Smooth muscle cell (in vitro differentiated cells): ENCODE measurements at regions not wholly inside any gene's neighbourhood (a gene's known extent, or its start where the extent isn't known, plus 50 kb on each side); places are given as distances from the start of the nearest gene placed in this dataset.
A peak's percentile ranks its signal among the peaks of the same experiment; 100 is the strongest.

Experiments
- DNase-seq: peaks from one replicate; lab custom pipeline; 2025; ENCODE audit not compliant: unreplicated experiment; lab: John Stamatoyannopoulos, UW
- H2AFZ ChIP-seq: fragments of 200-600 bp; sonication (generic); 2 replicates; pipeline ENCODE4 v1.6.0; 2016; ENCODE audit warnings: antibody characterized with exemption, low read depth, mild to moderate bottlenecking
- H3F3A ChIP-seq: fragments of 200-600 bp; sonication (generic); 2 replicates; pipeline ENCODE4 v1.6.0; 2017; ENCODE audit warnings: antibody characterized with exemption, low read depth
- H3K27ac ChIP-seq: fragments of 200-600 bp; sonication (generic); 2 replicates; pipeline ENCODE4 v1.5.1; 2016; ENCODE audit warnings: low read depth, mild to moderate bottlenecking
- H3K27me3 ChIP-seq: fragments of 200-600 bp; sonication (generic); 2 replicates; pipeline ENCODE4 v1.6.1; 2016; ENCODE audit warnings: low read depth, mild to moderate bottlenecking
- H3K36me3 ChIP-seq: fragments of 200-600 bp; sonication (generic); 2 replicates; pipeline ENCODE4 v1.5.1; 2016; ENCODE audit warnings: low read depth
- H3K4me1 ChIP-seq: fragments of 200-600 bp; sonication (generic); 2 replicates; pipeline ENCODE4 v1.5.1; 2016; ENCODE audit warnings: low read depth
- H3K4me2 ChIP-seq: fragments of 200-600 bp; sonication (generic); 2 replicates; pipeline ENCODE4 v1.6.0; 2016; ENCODE audit warnings: mild to moderate bottlenecking
- H3K4me3 ChIP-seq: fragments of 200-600 bp; sonication (generic); 2 replicates; pipeline ENCODE4 v1.5.1; 2016; ENCODE audit warnings: mild to moderate bottlenecking
- H3K79me2 ChIP-seq: fragments of 200-600 bp; sonication (generic); 2 replicates; pipeline ENCODE4 v1.6.0; 2016; ENCODE audit warnings: low read depth, mild to moderate bottlenecking
- H3K9ac ChIP-seq: fragments of 200-600 bp; sonication (generic); 2 replicates; pipeline ENCODE4 v1.6.0; 2016; ENCODE audit warnings: low read depth
- H3K9me3 ChIP-seq: fragments of 200-600 bp; sonication (generic); replicated peaks from 2 replicates; pipeline ENCODE4 v1.5.1; 2016; ENCODE audit warnings: low read depth
- H4K20me1 ChIP-seq: fragments of 200-600 bp; sonication (generic); 2 replicates; pipeline ENCODE4 v1.6.0; 2016; ENCODE audit warnings: low read depth
- WGBS: methylation state at CpG from one replicate; pipeline ENCODE4 v1.1.7; 2016; ENCODE audit warnings: low lambda C conversion rate; 5-methylcytosine and 5-hydroxymethylcytosine counted together
- TF ChIP-seq, protein P1 (sequence below): fragments of 200-600 bp; sonication (generic); IDR thresholded peaks from 2 replicates; pipeline ENCODE4 v1.5.1; 2017; ENCODE audit warnings: borderline replicate concordance, mild to moderate bottlenecking, antibody characterized with exemption; ENCODE audit not compliant: insufficient read depth, poor library complexity, severe bottlenecking

DNA sequence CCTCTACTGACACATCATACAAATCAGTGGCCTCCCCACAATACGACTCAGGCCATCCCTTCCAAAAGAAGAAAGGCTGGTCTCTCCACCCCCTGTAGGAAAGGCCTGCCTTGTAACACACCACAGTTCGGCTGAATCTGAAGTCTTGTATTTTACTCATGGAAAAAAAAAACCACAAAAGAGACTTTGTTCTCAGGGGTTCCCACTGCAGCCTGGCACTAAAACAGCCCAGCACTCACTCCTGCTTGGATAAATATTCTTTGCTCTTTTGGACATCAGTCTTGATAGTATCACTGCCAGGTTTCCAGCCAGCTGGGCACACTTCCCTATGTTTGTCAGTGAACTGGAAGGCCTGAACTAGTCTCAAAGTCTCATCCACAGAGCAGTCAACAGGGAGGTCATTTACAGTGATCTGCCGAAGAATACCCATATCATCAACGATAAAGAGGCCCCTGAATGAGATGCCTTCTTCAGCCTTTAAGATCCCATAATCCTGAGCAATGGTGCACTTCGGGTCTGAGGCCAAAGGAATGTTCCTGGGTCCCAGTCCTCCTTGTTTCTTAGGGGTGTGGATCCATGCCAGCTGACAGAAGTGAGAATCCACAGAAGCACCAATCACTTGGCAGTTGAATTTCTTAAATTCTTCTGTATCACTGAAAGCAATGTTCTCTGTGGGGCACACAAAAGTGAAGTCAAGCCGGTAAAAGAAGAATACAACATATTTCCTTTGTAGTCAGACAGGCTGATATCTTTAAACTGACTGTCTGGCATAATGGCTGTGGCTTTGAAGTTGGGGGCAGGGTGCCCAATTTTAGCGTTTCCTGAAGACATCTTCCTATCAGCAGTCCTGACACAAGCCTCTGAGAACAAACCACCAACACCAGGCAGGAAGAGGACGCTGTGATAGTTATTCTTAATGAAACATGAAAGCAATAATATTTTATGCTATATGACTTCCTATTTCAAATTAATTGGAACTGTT lies 198.1 kb downstream of the LURAP1L start:
- TF ChIP-seq, protein P1, sequence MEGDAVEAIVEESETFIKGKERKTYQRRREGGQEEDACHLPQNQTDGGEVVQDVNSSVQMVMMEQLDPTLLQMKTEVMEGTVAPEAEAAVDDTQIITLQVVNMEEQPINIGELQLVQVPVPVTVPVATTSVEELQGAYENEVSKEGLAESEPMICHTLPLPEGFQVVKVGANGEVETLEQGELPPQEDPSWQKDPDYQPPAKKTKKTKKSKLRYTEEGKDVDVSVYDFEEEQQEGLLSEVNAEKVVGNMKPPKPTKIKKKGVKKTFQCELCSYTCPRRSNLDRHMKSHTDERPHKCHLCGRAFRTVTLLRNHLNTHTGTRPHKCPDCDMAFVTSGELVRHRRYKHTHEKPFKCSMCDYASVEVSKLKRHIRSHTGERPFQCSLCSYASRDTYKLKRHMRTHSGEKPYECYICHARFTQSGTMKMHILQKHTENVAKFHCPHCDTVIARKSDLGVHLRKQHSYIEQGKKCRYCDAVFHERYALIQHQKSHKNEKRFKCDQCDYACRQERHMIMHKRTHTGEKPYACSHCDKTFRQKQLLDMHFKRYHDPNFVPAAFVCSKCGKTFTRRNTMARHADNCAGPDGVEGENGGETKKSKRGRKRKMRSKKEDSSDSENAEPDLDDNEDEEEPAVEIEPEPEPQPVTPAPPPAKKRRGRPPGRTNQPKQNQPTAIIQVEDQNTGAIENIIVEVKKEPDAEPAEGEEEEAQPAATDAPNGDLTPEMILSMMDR: no peak
- H3K4me1 ChIP-seq: peaks cover 6% of the 10 kb centered on the region
- no peaks in the 10 kb centered on the region for H3K36me3 ChIP-seq
- no peaks in the 10 kb centered on the region for H4K20me1 ChIP-seq
- H3F3A ChIP-seq: peaks cover 11% of the 10 kb centered on the region
- H3K4me2 ChIP-seq: peak overlapping the region; percentile 66
- no peaks in the 10 kb centered on the region for H3K27me3 ChIP-seq
- H2AFZ ChIP-seq: peak overlapping the region; percentile 18
- H3K9me3 ChIP-seq: no peaks in the 10 kb centered on the region
- no peak for DNase-seq
- 4% methylated on average over 8 of the region's 8 CpGs for WGBS
- no peak overlapping the region for H3K9ac ChIP-seq
- H3K79me2 ChIP-seq: no peaks in the 10 kb centered on the region
- H3K4me3 ChIP-seq: no peak overlapping the region
- peak overlapping the region; percentile 82 for H3K27ac ChIP-seq

DNA sequence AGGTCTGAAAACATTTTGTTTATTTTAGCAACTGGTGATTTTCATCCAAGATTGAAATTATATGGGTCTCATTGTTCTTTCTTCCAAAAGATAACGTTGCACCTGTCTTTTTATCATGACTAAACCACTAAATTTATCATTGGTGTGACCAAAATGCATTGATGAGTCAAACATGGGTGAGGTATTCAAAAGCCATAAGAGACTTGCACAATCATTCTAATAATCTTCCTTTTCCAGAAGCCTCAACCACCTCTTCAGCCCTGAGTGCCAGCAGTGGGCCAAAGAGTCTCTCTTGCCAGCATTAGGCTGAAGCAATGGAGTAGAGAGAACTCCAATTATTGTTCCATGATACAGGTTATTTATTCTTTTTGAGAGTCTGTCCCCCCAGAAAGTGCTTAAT lies 198.9 kb downstream of the LURAP1L start:
- Histone ChIP-seq H3K4me2 (peak overlapping the region; percentile 66), H3K9ac (no peak overlapping the region), H3K27me3 (no peaks in the 10 kb centered on the region), H3K36me3 (no peaks in the 10 kb centered on the region), H3K9me3 (no peaks in the 10 kb centered on the region), H3K79me2 (no peaks in the 10 kb centered on the region), H3K27ac (peak overlapping the region; percentile 82), H3K4me3 (no peak overlapping the region), H3F3A (peaks cover 11% of the 10 kb centered on the region), H2AFZ (no peak overlapping the region), H3K4me1 (peaks cover 6% of the 10 kb centered on the region), H4K20me1 (no peaks in the 10 kb centered on the region)
- TF ChIP-seq, protein P1: no peak
- DNase-seq: no peak
- WGBS: 81% methylated on average over 1 of the region's 1 CpG

DNA sequence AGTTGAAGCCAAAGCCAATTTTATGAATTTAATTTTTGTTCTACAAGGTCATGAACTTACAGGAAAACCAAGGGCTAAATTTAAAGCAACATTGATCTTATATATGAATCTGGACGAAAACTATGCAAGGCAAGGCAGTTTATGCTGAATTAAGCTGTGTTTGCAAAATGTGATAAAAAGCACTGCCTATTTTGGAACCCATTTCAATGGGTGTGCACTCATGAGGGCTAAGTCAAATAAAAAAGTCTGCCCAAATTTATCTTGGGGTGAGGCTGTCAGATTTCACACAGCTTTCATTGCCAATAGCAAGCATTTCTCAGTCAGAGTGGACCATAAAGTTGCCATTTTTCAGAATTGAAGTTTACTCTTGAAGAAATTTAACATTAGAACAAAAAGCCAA lies 199.9 kb downstream of the LURAP1L start:
- Histone ChIP-seq H3K4me2 (no peak overlapping the region), H3K9ac (no peak overlapping the region), H4K20me1 (no peaks in the 10 kb centered on the region), H3F3A (peaks cover 11% of the 10 kb centered on the region), H2AFZ (peak overlapping the region; percentile 19), H3K79me2 (no peaks in the 10 kb centered on the region), H3K36me3 (no peaks in the 10 kb centered on the region), H3K9me3 (no peaks in the 10 kb centered on the region), H3K4me1 (peaks cover 6% of the 10 kb centered on the region), H3K4me3 (no peak overlapping the region), H3K27me3 (no peaks in the 10 kb centered on the region), H3K27ac (peak overlapping the region; percentile 82)
- TF ChIP-seq, protein P1: no peak
- DNase-seq: no peak
- 90% methylated on average over 1 of the region's 1 CpG for WGBS

DNA sequence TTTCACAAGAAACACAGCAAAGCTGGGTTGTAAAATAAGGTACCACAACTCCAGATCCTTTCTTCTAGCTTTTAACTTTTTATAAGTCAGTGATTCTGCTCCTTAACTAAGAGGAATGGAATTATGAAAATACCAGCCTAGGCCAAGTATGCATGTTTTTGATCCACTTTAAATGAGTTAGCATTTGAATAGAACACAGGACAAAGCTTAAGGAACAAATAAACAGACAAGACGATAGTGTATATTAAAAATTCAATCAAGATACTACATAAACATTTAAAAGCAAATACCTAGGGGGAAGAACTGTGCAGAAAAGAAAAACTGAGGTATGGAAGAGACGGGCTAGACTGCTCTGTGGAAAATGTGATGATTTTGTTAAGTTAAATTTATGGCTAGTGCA lies 200.7 kb downstream of the LURAP1L start:
- peaks cover 6% of the 10 kb centered on the region for H3K4me1 ChIP-seq
- H3K9ac ChIP-seq: no peak overlapping the region
- H3K27ac ChIP-seq: peak overlapping the region; percentile 82
- no peaks in the 10 kb centered on the region for H4K20me1 ChIP-seq
- no peak overlapping the region for H3K4me3 ChIP-seq
- peak overlapping the region; percentile 7 for H3K4me2 ChIP-seq
- WGBS: 40% methylated on average over 2 of the region's 2 CpGs
- H3F3A ChIP-seq: peaks cover 11% of the 10 kb centered on the region
- no peaks in the 10 kb centered on the region for H3K27me3 ChIP-seq
- DNase-seq: no peak
- H3K36me3 ChIP-seq: no peaks in the 10 kb centered on the region
- no peaks in the 10 kb centered on the region for H3K9me3 ChIP-seq
- H2AFZ ChIP-seq: no peak overlapping the region
- no peaks in the 10 kb centered on the region for H3K79me2 ChIP-seq
- TF ChIP-seq, protein P1: no peak
